K562 (cell line): ENCODE measurements at regions not wholly inside any gene's neighbourhood (a gene's known extent, or its start where the extent isn't known, plus 50 kb on each side); places are given as distances from the start of the nearest gene placed in this dataset.

Experiments used
- ATAC-seq: fragments of 200-7000 bp; cut with Tn5 transposase; 3 replicates; pipeline ENCODE4 v1.9.1; 2020; ENCODE audit warnings: moderate library complexity
- BruUV-seq: library from RNA; stranded (reverse); fragments of 400-500 nt; replicated peaks from 2 replicates; lab custom pipeline; 2021; lab: Mats Ljungman, UMichigan
- CTCF ChIA-PET: fragments of 300-600 bp; formaldehyde crosslinking; extraction: SDS; loops from one replicate; lab custom pipeline; 2021; ENCODE audit warnings: low intra/inter-chr PET ratio; lab: Yijun Ruan, JAX
- POLR2A ChIA-PET: fragments of 300-600, 350-650 bp; sonication (Branson Sonifier 250); formaldehyde crosslinking; extraction: SDS; loops from one replicate; lab custom pipeline; 2021; ENCODE audit warnings: antibody characterized with exemption, inconsistent platforms; lab: Yijun Ruan, JAX
- DNase-seq, 4 experiments: peaks; one replicate each; pipeline versions ENCODE4 v3.0.0 to v3.0.0-alpha.2; 2011 to 2018; ENCODE audit warnings: low spot score in 3 of 4, mixed read lengths in 3 of 4; ENCODE audit errors: extremely low read depth in 1 of 4
- FAIRE-seq: peaks from 2 replicates; lab custom pipeline; 2011; peaks lifted over from hg19 to GRCh38; lab: Jason Lieb, UNC
- H2AFZ ChIP-seq: 2 replicates; pipeline ENCODE4 v1.6.0; 2011; ENCODE audit warnings: low read depth, low read length, control low read depth, inconsistent platforms
- H3K27ac ChIP-seq: fragments of 200-600 bp; 3 replicates; pipeline ENCODE4 v1.8.0; 2011; ENCODE audit warnings: low read depth, mild to moderate bottlenecking, control low read depth, inconsistent platforms, low read length, moderate library complexity, mixed read lengths; ENCODE audit errors: extremely low read depth
- H3K27me3 ChIP-seq, 2 experiments: fragments of 300-600 bp in 1 of 2; 2 replicates in 1 of 2; 3 replicates in 1 of 2; pipeline versions ENCODE4 v1.6.0 to v1.8.0; 2011; ENCODE audit warnings: inconsistent platforms in 2 of 2, low read length in 2 of 2, mild to moderate bottlenecking in 1 of 2, mixed read lengths in 1 of 2, moderate library complexity in 1 of 2; ENCODE audit not compliant: control insufficient read depth in 2 of 2, insufficient read depth in 2 of 2
- H3K36me3 ChIP-seq: fragments of 300-600 bp; 3 replicates; pipeline ENCODE4 v1.8.0; 2011; ENCODE audit warnings: mild to moderate bottlenecking, low read length, inconsistent platforms; ENCODE audit not compliant: control insufficient read depth, insufficient read depth
- H3K4me1 ChIP-seq, 2 experiments: fragments of 200-600 bp in 1 of 2; replicated peaks in 1 of 2; 2 replicates in 1 of 2; 3 replicates in 1 of 2; pipeline versions ENCODE4 v1.5.1 to v1.8.0; 2011; ENCODE audit warnings: inconsistent platforms in 2 of 2, low read length in 2 of 2, mild to moderate bottlenecking in 1 of 2, mixed read lengths in 1 of 2, moderate library complexity in 1 of 2; ENCODE audit not compliant: control insufficient read depth in 2 of 2, insufficient read depth in 2 of 2
- H3K4me2 ChIP-seq: 2 replicates; pipeline ENCODE4 v1.6.1; 2011; ENCODE audit warnings: low read length, control low read depth, inconsistent platforms, mixed read lengths; ENCODE audit not compliant: insufficient read depth
- H3K4me3 ChIP-seq: fragments of 200-600 bp; sonication (generic), shearing (Covaris generic); 2 replicates; pipeline ENCODE4 v1.5.1; 2016; ENCODE audit warnings: control low read depth, inconsistent platforms
- H3K79me2 ChIP-seq: fragments of 200-600 bp; 3 replicates; pipeline ENCODE4 v1.8.0; 2011; ENCODE audit warnings: low read length, inconsistent platforms; ENCODE audit not compliant: control insufficient read depth, insufficient read depth
- H3K9ac ChIP-seq, 2 experiments: 2 replicates each; pipeline versions ENCODE4 v1.6.0 to v1.6.1; 2011; ENCODE audit warnings: low read depth in 2 of 2, low read length in 2 of 2, control low read depth in 1 of 2, inconsistent platforms in 1 of 2, mild to moderate bottlenecking in 1 of 2, mixed read lengths in 1 of 2; ENCODE audit not compliant: insufficient read depth in 1 of 2
- H3K9me1 ChIP-seq: one replicate; pipeline ENCODE4 v1.6.0; 2011; ENCODE audit warnings: inconsistent platforms, mild to moderate bottlenecking, low read length, moderate library complexity; ENCODE audit not compliant: control insufficient read depth, insufficient read depth
- H3K9me3 ChIP-seq: replicated peaks from 2 replicates; pipeline ENCODE4 v1.5.1; 2011; ENCODE audit warnings: low read depth, low read length, inconsistent platforms; ENCODE audit not compliant: control insufficient read depth, insufficient read depth
- H4K20me1 ChIP-seq: replicated peaks from 2 replicates; pipeline ENCODE4 v1.6.1; 2011; ENCODE audit warnings: low read length, inconsistent platforms, mixed read lengths; ENCODE audit not compliant: control insufficient read depth, insufficient read depth
- CHCHD3 ChIP-seq: fragments of 250-450 bp; sonication (Bioruptor Pico); IDR thresholded peaks from 2 replicates; pipeline ENCODE4 v2.1.2; 2022; ENCODE audit warnings: mild to moderate bottlenecking
- ESRRA ChIP-seq: fragments of 450-650 bp; IDR thresholded peaks from 2 replicates; pipeline ENCODE4 v1.6.1; 2014; ENCODE audit warnings: low read depth, mild to moderate bottlenecking, moderate library complexity, borderline replicate concordance
- RBM25 ChIP-seq: fragments of 200-400 bp; formaldehyde crosslinking; IDR thresholded peaks from 2 replicates; pipeline ENCODE4 v1.6.1; 2018; ENCODE audit warnings: low read length, low read depth, moderate library complexity; ENCODE audit not compliant: severe bottlenecking
- ZBTB2 ChIP-seq: fragments of 450-650 bp; IDR thresholded peaks from 2 replicates; pipeline ENCODE4 v1.6.1; 2016; ENCODE audit warnings: antibody characterized with exemption
- ZNF23 ChIP-seq: fragments of 250-450 bp; sonication (Bioruptor Pico); IDR thresholded peaks from 2 replicates; pipeline ENCODE4 v1.4.0; 2020; ENCODE audit warnings: mild to moderate bottlenecking
- ZNF551 ChIP-seq: fragments of 250-450 bp; sonication (Bioruptor Pico); IDR thresholded peaks from 2 replicates; pipeline ENCODE4 v1.5.0; 2021; ENCODE audit warnings: mild to moderate bottlenecking, moderate library complexity
- WGBS: fragments of 100-300 bp; shearing (Covaris generic); methylation state at CpG from one replicate; pipeline ENCODE4 v1.1.6; 2016; ENCODE audit warnings: low coverage, mixed read lengths; ENCODE audit not compliant: insufficient coverage; ENCODE audit errors: missing lambda C conversion rate; 5-methylcytosine and 5-hydroxymethylcytosine counted together
- in situ Hi-C: fragments of 300-500 bp; cut with MboI; formaldehyde crosslinking; loops from 4 replicates; pipeline ENCODE4 v1.15.0; 2018; ENCODE audit warnings: inconsistent platforms, mixed read lengths
- intact Hi-C: fragments of 100-400 bp; cut with micrococcal nuclease; formaldehyde crosslinking; loops from 2 replicates; pipeline ENCODE4 v1.14.2; 2022
- TF ChIP-seq, protein P1 (sequence below), 2 experiments: fragments of 450-650 bp in 1 of 2; sonication (generic) in 1 of 2; formaldehyde crosslinking; conservative IDR thresholded peaks; 2 replicates each; pipeline versions ENCODE4 v1.4.0 to v1.8.1; 2020 to 2022; ENCODE audit warnings: mild to moderate bottlenecking in 1 of 2, missing genetic modification reagents in 1 of 2
- TF ChIP-seq, protein P2 (sequence below): conservative IDR thresholded peaks from 2 replicates; pipeline ENCODE4 v1.6.1; 2011; ENCODE audit warnings: low read depth, mild to moderate bottlenecking, low read length; ENCODE audit not compliant: control insufficient read depth

- WGBS, result 79% methylated on average over 3 of the region's 3 CpGs
- in situ Hi-C loops, result no loop called here
- no peak for ATAC-seq
These were observed 252.4 kb upstream of the PHF14 start for GRCh38 chr7:10721289-10721688.

More at GRCh38 chr7:10721289-10721688, 252.4 kb upstream of the PHF14 start:
- no peak overlapping the region for H2AFZ ChIP-seq
- no peak overlapping the region for H3K4me3 ChIP-seq
- no peaks in the 10 kb centered on the region for H4K20me1 ChIP-seq
- TF ChIP-seq RBM25 (peak; percentile 69), ZBTB2 (no peak), CHCHD3 (CRISPR knock-in tag) (no peak), ZNF551 (no peak), ESRRA (peak; percentile 80), ZNF23 (CRISPR knock-in tag) (no peak)
- TF ChIP-seq, protein P1, sequence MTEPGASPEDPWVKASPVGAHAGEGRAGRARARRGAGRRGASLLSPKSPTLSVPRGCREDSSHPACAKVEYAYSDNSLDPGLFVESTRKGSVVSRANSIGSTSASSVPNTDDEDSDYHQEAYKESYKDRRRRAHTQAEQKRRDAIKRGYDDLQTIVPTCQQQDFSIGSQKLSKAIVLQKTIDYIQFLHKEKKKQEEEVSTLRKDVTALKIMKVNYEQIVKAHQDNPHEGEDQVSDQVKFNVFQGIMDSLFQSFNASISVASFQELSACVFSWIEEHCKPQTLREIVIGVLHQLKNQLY (CRISPR knock-in tag; conservative IDR thresholded peaks at IDR 0.05), result no peak
- TF ChIP-seq, protein P2, sequence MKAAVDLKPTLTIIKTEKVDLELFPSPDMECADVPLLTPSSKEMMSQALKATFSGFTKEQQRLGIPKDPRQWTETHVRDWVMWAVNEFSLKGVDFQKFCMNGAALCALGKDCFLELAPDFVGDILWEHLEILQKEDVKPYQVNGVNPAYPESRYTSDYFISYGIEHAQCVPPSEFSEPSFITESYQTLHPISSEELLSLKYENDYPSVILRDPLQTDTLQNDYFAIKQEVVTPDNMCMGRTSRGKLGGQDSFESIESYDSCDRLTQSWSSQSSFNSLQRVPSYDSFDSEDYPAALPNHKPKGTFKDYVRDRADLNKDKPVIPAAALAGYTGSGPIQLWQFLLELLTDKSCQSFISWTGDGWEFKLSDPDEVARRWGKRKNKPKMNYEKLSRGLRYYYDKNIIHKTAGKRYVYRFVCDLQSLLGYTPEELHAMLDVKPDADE, result no peak
- TF ChIP-seq, all 486 proteins: peak for 2
- Histone ChIP-seq H3K4me2 (no peak overlapping the region), H3K4me1 (peaks cover 0 to 7% of the 10 kb centered on the region in 2 experiments; a peak in 3 of 5 replicates), H3K27ac (no peak overlapping the region), H3K27me3 (no peaks in the 10 kb centered on the region), H3K9ac (no peak overlapping the region), H3K79me2 (peaks cover 94% of the 10 kb centered on the region), H3K9me1 (no peaks in the 10 kb centered on the region), H3K9me3 (no peaks in the 10 kb centered on the region), H3K36me3 (peaks cover 9% of the 10 kb centered on the region; the same call in 1 of the 3 replicates)
- no TSS peak for BruUV-seq
- ChIA-PET CTCF (no interaction called here), POLR2A (interaction anchor here (1.0 kb wide), 1 partner anchor 10 kb away, joined by 3 read pairs; no protein-coding TSS in a partner anchor)
- intact Hi-C loops, result no loop called here
- FAIRE-seq (no peak), DNase-seq (no peak)
